Neural progenitor cell (in vitro differentiated cells): ENCODE measurements at regions not wholly inside any gene's neighbourhood (a gene's known extent, or its start where the extent isn't known, plus 50 kb on each side); places are given as distances from the start of the nearest gene placed in this dataset.

ENCODE experiments used
- CTCF ChIP-seq: fragments of 200-600 bp; sonication (generic); IDR thresholded peaks from 2 replicates; pipeline ENCODE4 v1.5.1; 2017; ENCODE audit warnings: antibody characterized with exemption, mild to moderate bottlenecking
- EZH2 ChIP-seq: fragments of 200-600 bp; sonication (generic); IDR thresholded peaks from 2 replicates; pipeline ENCODE4 v1.6.1; 2017; ENCODE audit warnings: antibody characterized with exemption, mild to moderate bottlenecking, moderate library complexity
- EZH2phosphoT487 ChIP-seq: fragments of 200-600 bp; sonication (generic); IDR thresholded peaks from 2 replicates; pipeline ENCODE4 v1.6.1; 2017; ENCODE audit warnings: antibody characterized with exemption

- TF ChIP-seq CTCF = no peak
- TF ChIP-seq EZH2 = no peak
- no peak for TF ChIP-seq EZH2phosphoT487
Observed at GRCh38 chr3:180264479-180264878, 227.7 kb upstream of the PEX5L start.
